GM19240 (cell line): ENCODE measurements at regions not wholly inside any gene's neighbourhood (a gene's known extent, or its start where the extent isn't known, plus 50 kb on each side); places are given as distances from the start of the nearest gene placed in this dataset.

Source experiments
- DNase-seq: peaks from one replicate; pipeline ENCODE4 v3.0.0; 2011; ENCODE audit warnings: low spot score; ENCODE audit not compliant: insufficient read length

DNA sequence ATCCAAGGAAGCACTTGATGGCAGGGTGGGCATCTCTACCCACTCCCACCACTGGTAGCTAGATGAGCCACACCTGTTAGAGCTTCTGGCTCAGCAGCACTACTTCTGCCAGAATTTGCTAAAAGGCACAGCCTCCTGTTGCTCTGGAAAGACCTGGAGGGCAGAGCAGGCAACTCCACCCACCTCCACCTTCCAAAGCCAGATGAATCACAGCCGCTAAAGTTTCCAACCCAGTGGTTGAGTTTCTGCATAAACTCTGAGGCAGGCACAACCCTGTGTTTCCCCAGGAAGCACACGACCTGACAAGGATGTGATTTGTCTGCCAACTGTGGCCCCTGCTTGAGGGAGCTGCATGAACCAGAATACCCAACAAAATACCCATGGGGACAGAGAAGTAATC lies 111.6 kb upstream of the GCFC2 start:
- DNase-seq = no peak

DNA sequence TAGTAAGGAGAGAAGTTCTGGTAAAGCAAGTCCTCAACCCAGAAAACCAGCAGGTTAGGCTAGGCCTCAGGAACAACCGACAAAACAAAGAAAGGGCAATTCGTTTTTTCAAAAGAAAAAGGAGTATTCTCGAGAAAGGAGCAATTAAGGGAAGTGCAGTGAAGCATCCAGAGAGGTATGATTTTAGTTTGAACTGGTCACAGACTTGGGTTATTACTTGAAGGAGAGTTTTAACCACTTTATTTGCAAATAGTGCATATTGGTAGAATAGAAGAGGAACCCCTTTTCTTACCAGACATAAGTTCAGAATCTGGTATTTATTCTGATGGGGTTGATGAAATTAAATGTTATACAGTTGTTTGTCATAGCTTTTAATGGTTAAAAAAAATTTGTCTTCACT lies 110.0 kb upstream of the GCFC2 start:
- DNase-seq = no peak

DNA sequence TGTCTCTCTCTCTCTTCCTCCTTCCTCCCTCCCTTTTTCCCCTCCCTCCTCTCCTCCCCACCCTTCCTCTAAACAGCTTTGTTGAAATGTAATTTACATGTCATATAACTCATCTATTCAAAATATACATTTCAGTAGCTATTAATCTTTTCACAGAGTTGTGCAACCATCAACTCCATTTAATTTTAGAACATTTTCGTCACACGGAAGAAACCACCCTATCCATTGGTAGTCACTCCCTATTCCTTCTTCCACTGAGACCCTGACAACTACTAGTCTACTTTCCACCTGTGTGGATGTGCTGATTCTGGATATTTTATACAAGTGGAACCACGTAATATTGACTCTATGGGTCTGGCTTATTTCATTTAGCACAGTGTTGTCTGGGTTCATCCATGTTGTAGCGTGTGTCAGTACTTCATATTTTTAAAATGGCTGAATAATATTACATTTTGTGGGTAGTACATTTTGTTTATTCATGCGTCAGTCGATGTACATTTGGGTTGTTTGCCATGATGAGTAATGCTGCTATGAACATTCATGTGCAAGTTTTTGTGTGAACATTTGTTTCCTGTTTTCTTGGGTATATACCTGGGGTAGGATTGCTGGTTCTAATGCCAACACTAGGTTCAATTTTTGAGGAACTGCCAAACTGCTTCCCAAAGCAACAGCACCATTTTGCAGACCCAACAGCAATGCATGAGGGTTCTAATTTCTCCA lies 100.1 kb upstream of the GCFC2 start:
- DNase-seq = no peak

DNA sequence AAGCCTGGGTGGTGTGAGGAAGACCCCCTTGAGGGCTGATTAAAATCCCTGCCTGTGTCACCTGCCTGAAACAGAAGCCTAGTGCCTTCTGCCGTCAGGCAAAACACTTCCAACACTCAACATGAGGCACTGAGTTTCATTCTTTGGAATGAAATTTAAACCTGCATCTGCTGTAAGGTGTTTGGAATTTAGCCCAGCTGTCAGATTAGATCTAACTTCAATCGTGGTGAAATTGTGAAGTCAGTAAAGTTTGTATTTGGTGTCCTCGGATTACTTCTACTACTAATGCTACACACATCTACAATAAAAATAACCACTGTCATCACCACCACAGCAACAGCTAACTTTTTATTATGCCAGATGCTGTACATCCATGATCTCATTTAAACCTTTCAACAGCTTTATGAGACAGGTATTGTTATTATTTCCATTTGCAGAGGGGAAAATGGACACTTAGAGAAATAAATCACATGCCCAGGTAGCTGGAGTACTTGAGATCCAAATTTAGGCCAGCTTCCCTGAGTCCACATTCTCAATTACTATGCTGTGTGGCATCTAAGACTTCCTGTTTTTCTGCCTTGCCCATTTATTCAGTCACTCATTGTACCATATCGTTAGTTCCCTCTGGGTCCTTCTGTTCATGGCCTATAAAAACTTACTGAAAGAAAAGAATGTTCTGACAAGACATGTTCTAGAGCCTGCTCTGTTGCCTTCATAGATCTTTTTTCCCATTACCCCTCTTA lies 98.2 kb upstream of the GCFC2 start:
- DNase-seq = no peak

DNA sequence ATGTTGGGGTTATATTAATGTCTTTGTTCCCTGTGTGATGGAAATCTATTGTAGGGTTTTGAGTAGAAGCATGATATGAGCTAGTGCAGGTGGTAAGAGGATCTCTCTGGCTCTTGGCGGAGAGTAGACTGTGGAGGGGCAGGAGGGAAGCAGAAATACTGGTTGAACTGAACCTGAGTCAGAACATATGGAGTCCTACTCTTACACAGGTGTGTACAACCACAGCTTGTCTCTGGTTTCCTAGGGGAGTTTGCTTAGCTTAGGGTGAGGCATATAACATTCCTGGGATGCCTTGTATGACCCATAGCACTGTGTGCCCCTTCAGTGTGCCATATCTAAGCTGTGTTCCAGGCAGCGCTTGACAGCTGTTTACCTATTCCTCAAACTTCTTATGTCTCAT lies 97.3 kb upstream of the GCFC2 start:
- DNase-seq = no peak

DNA sequence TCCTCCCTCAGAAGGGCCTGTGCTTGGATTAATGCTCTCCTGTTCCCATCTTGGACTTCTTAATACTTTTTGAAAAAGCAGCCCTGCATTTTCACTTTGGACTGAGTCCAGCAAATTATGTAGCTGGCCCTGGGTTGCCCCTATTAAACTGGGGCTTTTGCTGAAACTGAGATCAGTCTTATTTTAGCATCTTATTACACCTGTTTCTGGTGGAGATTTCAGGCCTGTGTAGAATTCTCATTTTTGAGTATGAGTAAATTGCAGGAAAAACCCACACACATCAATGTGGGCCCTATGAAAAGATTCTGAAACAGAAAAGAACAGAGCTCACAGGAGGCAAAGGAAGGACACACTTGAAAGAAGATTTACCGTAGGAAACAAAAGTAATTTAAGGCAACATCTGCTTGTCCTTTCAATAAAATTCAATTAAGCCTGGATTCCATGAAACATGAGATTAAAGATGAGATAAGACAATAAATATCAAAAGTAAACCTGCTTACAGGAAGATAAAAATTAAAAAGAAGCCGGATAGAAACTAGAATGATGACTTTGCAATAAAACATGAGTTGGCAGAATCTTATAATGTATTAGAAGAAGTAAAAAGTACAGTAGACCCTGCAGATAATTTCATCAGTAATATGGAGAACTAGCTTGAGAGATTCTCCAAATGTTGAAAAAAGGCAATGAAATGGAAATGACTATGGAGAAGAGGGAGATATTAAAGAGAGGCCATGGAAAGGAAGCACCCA lies 90.7 kb upstream of the GCFC2 start:
- DNase-seq = no peak

DNA sequence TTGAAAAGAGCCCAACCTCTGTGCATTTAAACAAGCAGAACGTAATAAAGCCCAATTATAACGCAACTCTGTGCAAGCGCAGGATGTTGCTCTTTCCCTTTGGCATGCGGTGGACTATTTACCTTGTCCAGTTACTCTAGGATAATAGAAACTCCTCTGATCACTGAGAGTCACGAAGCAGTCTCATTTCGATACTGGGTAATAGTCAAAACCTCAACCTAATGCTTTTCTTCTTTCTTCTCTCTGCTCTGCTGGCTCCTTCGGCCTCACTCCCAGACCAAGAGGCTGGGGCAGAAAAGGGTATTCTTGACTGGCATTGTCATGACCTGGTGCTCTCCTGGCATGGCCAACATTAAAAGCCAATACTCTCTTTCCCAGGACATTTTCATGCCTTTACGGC lies 89.7 kb upstream of the GCFC2 start:
- DNase-seq = no peak

DNA sequence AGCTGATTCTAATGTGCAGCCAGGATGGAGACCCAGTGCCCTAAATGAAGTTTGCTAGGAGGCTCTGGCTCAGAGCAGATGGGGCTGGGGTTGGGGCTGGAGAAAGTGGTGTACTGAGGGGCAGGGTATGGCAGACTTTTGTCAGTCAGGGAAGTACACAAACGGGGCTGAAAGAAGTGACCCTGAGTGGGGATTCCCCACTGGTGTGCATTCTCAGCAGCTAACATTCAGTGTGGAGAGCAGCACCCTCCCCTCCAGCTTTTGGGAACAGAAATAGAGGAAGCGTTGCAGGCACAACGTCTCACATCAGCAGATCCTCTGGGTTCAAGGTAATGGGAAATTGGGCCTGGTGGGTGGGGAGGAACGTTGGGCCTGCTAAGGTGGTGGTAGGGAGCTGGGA lies 89.1 kb upstream of the GCFC2 start:
- DNase-seq = no peak

DNA sequence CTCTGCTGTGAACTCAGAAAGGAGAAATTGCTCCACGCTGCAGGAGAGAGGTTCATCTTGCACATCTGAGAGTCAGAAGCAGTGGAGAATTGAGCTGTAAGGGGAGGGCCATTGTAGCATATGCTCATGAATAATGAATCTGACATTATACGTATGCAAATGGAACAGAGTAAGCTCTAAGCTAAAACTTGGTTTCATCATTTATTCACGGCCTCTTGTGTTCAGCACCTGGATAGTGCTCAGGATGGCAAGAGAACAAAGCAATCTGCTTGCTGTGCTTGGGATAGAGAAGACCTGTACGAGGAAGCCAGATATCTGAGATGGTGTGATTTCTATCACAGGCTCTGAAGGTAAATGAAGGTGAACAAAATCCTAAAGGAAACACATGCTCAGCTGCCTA lies 87.9 kb upstream of the GCFC2 start:
- no peak for DNase-seq

DNA sequence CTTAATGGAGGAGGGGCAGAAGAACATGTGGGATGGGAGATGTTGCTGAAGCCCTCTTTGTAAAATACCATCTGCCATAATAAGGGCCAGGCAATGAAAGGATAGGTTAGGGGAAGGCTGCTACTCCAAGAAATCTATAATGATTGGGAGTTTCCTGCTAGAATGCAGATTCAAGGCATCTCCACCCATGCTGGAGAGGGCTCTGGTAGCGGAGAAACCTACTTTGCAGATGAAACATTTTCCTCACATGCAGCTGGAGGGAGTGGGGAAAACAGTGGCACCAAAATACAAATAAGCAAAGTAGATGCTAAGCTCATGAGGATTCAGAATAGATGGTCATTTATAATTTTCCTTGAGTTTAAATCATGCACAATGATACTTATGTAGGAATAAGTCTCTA lies 82.3 kb upstream of the GCFC2 start:
- DNase-seq = no peak

DNA sequence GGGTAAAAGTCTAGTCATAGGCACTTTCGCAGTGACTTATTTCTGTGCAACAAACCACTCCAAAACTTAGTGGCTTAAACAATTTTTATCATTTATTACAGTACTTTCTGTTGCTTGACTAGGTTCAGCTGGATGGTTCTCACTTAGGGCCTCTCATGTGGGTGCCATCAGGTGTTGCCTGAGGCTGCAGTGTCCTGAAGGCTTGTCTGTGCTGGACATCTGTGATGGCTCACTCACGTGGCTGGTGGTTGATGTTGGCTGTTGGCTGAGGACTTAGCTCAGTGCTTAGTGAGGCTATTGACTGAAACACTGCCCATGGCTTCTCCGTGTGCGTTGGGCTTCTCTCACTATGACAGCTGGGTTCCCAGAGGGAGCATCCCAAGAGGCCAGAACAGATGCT lies 81.4 kb upstream of the GCFC2 start:
- no peak for DNase-seq

DNA sequence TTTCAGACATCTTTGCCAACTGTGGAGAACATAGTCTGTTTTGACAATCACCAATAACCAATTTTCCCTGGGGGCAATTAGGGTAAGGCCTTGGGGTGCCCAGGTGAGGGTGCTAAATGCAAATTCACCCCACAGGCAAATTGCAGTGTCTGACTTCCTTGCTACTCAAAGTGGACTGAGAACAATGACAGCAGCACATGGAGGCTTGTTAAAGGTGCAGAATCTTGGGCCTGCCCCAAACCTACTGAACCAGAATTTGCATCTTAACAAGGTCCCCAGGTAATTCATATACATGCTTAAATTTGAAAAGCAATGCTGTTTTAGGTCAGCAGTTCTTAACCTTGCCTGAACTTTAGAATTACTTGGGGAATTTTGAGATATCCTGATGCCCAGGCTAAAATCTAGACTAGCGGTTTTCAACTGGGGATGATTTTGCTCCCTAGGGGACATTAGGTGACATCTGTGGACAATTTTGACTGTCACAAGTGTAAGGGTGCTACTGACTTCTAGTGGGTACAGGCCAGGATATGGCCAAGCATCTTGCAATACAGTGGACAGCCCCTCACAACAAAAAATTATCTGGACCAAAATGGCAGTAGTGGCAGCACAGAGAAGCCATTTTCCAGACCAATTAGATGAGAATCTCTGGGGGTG lies 80.2 kb upstream of the GCFC2 start:
- no peak for DNase-seq

DNA sequence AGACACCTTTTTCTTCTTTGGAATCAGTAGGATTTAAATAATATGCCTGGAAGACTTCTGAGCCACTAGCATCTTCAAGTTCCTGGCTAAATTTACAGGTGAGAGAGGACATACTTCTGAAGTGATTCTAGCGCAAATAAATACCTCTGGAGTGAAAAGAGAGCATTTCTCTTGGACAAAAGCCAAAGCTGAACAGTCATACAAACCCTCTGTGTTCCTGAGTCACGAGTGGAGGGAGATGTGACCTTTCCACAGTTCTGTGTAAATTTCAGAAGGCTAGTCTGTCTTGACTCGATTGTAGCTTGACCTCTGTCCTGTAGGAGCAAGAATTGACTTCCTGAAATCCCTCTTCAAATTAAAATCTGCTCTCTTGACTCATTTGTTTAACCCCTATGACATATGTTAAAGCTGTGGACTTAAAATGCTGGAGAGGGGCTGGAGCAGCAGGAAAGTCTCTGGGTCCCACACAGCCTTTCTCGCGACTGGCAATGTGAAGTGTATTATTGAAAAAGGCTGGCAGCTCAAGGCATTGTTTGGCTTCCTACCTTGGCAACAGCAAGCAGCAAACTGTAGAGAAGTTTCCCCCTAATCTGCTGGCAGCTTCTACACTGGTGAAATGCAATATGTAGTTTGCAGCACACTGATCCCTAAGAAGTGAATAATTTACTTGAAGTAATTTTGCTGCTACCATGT lies 79.6 kb upstream of the GCFC2 start:
- no peak for DNase-seq

DNA sequence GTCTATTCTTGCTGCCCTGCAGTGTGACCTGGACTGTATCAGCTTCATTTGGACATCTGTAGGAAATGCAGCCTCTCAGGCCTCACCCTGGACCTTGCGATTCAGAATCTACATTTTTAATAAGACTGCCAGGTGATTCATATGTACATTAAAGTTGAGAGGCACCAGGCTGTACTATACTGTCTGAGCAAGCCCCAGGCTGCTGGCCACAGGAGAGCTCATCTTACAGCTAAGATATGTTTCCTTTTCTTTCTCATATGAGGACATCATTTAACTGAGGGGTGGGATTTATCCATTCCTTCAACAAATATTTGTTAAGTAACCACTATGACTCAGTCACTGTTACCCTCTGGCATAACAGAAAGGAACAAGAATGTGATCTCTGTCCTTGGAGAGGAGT lies 78.2 kb upstream of the GCFC2 start:
- no peak for DNase-seq

DNA sequence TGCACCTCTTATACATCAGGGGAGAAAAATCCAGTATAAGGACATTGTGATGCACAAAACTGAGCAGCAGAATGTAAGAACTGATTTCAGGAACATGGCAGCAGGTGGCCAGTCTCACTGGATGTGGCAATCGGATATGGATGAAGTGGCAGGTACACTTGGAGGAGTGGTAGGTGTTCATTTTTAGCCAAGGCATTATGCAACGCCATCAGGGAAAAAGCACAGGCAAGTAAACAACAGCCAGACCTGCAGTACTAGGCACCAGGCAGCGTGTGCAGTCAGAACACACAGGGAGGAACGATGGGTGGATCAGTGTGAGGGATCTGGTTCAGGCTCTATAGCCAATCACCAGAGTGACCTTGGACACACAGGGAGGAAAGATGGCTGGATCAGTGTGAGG lies 77.4 kb upstream of the GCFC2 start:
- DNase-seq = no peak

DNA sequence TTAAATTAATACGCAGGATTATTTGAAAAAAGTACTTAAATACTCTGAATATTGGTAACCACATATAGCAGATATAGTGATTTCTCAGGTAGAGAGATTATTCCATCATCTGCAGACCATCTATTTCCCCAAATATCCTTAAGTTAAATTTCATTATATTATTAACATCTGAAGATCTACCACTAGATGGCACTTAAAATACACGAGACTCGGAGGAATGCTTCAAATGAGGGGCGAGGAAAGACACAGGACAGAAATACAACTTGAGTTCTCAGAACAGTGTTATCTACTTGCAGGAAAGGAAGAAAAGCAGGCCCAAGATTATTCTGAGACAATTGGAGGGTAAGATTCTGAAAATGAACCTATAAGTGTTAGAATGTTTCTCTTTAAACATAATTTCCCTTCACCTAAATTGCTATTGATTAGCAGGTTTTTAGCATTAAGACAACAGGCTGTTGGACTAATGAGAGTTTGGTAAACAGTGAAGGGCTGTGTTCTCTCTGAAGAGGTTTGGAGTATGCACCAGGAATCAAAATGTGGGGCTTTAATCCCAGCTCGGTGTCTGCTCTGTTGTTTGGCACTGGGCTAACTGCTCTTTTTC lies 76.9 kb upstream of the GCFC2 start:
- no peak for DNase-seq

DNA sequence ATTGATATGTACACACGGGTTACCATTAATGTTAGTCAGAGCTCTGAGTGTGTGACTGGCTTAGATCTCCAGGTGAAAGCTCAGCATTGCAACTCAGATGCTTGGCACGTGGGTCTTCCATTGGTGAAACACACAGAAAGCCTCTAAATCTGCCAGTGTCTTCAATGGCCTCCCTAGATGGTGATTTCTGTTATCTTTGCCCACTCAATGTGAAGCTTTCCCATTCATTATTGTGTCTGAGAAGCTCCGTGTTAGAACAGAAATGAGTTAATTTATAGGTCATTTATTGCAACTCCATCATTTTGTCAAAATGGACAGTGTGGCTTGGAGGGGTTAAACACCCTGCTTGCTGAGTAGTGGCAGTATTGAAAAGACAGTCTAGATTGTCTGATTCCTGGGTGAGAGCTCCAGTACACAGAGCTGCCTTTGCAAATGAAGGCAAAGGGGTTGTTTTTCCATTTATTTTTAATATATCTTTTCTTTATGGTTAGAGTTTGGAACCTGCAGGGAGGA lies 64.7 kb upstream of the GCFC2 start:
- DNase-seq = no peak

DNA sequence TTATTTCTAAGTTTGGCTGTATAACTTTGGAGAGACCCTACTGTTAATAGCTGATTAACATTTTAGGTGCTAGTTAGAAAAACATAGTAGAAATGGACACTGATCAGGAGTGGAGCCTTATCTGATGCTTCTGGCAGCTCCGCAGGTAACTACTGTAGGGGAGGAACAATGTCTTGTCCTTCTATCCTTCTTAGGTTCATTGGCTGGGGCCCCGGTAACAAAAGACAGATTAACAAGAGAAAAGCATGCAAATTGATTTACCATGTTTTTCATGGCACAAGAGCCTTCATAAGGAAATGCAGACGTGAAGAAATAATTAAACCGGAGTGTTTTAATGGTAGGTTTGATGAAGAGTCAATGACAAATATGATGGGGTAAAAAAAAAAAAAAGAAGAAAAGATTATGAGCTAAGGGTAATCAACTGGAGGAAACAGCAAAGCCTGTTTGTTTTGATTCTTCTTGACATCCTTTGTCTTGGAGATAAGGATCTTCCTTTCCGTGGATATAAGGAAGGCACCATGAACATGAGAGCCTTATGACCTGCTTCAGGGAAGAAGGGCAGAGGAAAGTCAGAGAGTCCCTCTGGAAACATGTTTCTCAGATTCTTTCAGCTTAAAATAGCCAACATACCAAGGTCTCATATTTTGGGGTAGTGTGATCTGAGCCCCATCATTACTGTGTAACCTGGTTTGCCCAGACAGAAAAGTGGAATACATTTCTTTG lies 62.4 kb upstream of the GCFC2 start:
- DNase-seq = no peak

DNA sequence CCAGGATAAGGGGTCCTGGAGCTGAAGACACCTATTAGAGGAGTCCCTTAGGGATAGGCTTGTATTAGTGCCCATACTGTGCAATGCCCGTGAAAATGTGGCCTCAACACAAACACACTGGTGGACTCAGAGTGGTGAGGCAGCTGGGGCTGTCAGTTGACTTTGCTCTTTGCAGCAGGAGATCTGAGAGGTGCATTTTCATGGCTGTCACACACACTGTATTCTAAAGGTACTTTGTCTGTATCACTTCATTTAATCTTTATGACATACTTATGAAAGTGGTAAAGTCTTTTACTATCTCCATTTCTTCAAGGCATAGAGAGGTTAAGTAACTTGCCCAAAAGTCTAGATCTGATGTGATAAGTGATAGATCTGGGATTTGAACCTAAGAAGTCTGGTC lies 55.1 kb upstream of the GCFC2 start:
- DNase-seq = no peak

DNA sequence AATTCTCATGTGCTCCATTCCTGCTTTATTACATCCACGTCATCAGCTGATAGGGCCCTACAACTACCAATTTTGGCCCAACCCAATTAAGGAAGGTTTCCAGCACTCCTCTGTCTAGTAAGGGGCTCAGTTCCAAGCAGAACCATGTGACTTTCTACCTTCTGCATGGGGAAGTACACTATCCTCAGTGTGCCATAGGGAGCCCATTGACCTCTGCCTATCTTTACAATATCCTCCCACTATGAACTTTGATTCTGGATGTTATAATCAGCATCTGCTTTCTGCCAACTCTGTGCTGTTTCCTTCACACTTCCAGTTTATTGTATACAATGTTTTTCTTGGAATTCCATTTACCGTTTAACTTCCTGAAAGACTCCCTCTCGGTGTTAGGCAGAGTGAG lies 53.9 kb upstream of the GCFC2 start:
- DNase-seq = no peak
